Fibroblast of lung (primary cell): ENCODE measurements at regions not wholly inside any gene's neighbourhood (a gene's known extent, or its start where the extent isn't known, plus 50 kb on each side); places are given as distances from the start of the nearest gene placed in this dataset.

Source experiments
- DNase-seq, 2 donors: peaks; one replicate each; pipeline versions ENCODE4 v3.0.0 to v3.0.0-alpha.2; 2010; ENCODE audit warnings: low read depth in 2 of 2
- H2AFZ ChIP-seq: 2 replicates; pipeline ENCODE4 v1.5.1; 2012; ENCODE audit warnings: low read length, control low read depth, inconsistent platforms
- H3K27ac ChIP-seq: 2 replicates; pipeline ENCODE4 v1.5.1; 2011; ENCODE audit warnings: low read length, control low read depth; ENCODE audit not compliant: insufficient read depth
- H3K27me3 ChIP-seq: 2 replicates; pipeline ENCODE4 v1.5.1; 2011; ENCODE audit warnings: mild to moderate bottlenecking, low read length; ENCODE audit not compliant: control insufficient read depth, insufficient read depth
- H3K36me3 ChIP-seq: 2 replicates; pipeline ENCODE4 v1.5.1; 2011; ENCODE audit warnings: low read length; ENCODE audit not compliant: control insufficient read depth, insufficient read depth
- H3K4me1 ChIP-seq: 2 replicates; pipeline ENCODE4 v1.5.1; 2011; ENCODE audit warnings: low read length; ENCODE audit not compliant: control insufficient read depth, insufficient read depth; ENCODE audit errors: extremely low read depth
- H3K4me2 ChIP-seq: 2 replicates; pipeline ENCODE4 v1.5.1; 2011; ENCODE audit warnings: low read length, control low read depth; ENCODE audit not compliant: insufficient read depth; ENCODE audit errors: extremely low read depth
- H3K4me3 ChIP-seq, 4 experiments: fragments of 200-600 bp in 1 of 4; sonication (generic) in 1 of 4; replicated peaks in 1 of 4; 2 replicates each; pipeline ENCODE4 v1.5.1; 2011 to 2016; ENCODE audit warnings: low read length in 4 of 4, low read depth in 3 of 4, mild to moderate bottlenecking in 3 of 4, control low read depth in 2 of 4, inconsistent platforms in 1 of 4, mixed read lengths in 1 of 4; ENCODE audit not compliant: insufficient read depth in 1 of 4; ENCODE audit errors: control extremely low read depth in 1 of 4
- H3K79me2 ChIP-seq: 2 replicates; pipeline ENCODE4 v1.5.1; 2012; ENCODE audit warnings: mild to moderate bottlenecking, low read length, inconsistent platforms; ENCODE audit not compliant: control insufficient read depth, insufficient read depth
- H3K9ac ChIP-seq: 2 replicates; pipeline ENCODE4 v1.5.1; 2011; ENCODE audit warnings: mild to moderate bottlenecking, low read length, control low read depth; ENCODE audit not compliant: insufficient read depth
- H3K9me3 ChIP-seq: 2 replicates; pipeline ENCODE4 v1.5.1; 2012; ENCODE audit warnings: low read depth, low read length; ENCODE audit not compliant: control insufficient read depth, insufficient read depth
- H4K20me1 ChIP-seq: 2 replicates; pipeline ENCODE4 v1.5.1; 2011; ENCODE audit warnings: low read length; ENCODE audit not compliant: control insufficient read depth, insufficient read depth; ENCODE audit errors: extremely low read depth
- CTCF ChIP-seq, 2 donors: IDR thresholded peaks in 1 of 2; conservative IDR thresholded peaks in 1 of 2; 1 replicate in 1 of 2; 2 replicates in 1 of 2; pipeline ENCODE4 v1.5.1; 2011 to 2012; ENCODE audit warnings: low read length in 2 of 2, control low read depth in 1 of 2, inconsistent platforms in 1 of 2, low read depth in 1 of 2, mild to moderate bottlenecking in 1 of 2
- EZH2 ChIP-seq: IDR thresholded peaks from 2 replicates; pipeline ENCODE4 v1.5.1; 2012; ENCODE audit warnings: low read length, control low read depth, mild to moderate bottlenecking; ENCODE audit errors: missing control alignments

DNA sequence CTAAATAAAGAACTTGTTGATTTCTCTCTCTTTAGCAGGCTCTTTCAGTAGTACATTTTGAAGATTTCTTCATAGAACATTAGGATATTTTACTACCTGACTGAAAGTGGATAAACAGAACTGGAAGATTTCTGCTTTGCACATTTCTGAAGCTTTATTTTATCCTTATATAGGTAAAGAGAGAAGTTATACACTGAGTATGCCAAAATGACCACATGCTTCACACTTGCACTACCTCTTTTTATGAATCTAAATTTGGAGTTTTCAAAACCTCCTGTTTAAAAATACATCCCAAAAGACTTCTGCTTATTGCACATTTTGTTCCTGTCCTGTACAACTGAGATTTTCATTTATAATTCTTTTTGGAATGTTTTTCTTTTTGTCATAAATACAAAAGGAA, 197.4 kb upstream of the PRPS1L1 start:
- Histone ChIP-seq H3K4me2 (no peak overlapping the region), H3K79me2 (no peaks in the 10 kb centered on the region), H4K20me1 (no peaks in the 10 kb centered on the region), H3K4me3 (no peak overlapping the region), H3K27ac (no peak overlapping the region), H3K4me1 (no peaks in the 10 kb centered on the region), H3K36me3 (no peaks in the 10 kb centered on the region), H2AFZ (no peak overlapping the region), H3K9ac (no peak overlapping the region), H3K27me3 (no peaks in the 10 kb centered on the region), H3K9me3 (no peaks in the 10 kb centered on the region)
- DNase-seq: no peak
- TF ChIP-seq CTCF (conservative IDR thresholded peaks at IDR 0.05 in 1 of 2, IDR thresholded peaks at IDR 0.05 in 1 of 2; ENCODE audit: low read depth in 1 of 2, low read length in 2 of 2) (no peak), EZH2 (no peak)

DNA sequence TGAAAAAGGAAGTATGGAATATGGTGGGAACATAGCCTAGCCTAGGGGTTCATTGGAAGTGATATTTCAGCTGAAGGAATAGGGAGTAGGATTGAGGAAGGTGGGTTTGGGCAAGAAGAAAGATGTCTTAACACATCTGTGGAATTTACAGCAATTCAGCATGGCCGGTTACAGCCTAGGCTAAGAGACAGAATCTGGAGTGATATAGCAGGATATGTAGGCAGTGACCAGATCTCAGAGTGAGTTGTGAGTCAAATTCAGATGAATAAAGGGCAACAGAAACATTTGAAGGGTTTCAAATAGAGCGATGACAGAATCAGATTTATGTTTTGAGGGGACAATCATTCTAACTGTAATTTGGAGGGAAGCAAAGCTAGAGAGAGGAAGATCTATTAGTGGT, 199.0 kb upstream of the PRPS1L1 start:
- no peaks in the 10 kb centered on the region for H3K79me2 ChIP-seq
- H3K4me2 ChIP-seq: no peak overlapping the region
- H3K36me3 ChIP-seq: no peaks in the 10 kb centered on the region
- DNase-seq: no peak
- H3K9me3 ChIP-seq: no peaks in the 10 kb centered on the region
- H3K27me3 ChIP-seq: no peaks in the 10 kb centered on the region
- H2AFZ ChIP-seq: no peak overlapping the region
- no peak overlapping the region for H3K27ac ChIP-seq
- no peaks in the 10 kb centered on the region for H3K4me1 ChIP-seq
- H3K4me3 ChIP-seq: no peak overlapping the region
- no peak overlapping the region for H3K9ac ChIP-seq
- no peaks in the 10 kb centered on the region for H4K20me1 ChIP-seq
- TF ChIP-seq CTCF (conservative IDR thresholded peaks at IDR 0.05 in 1 of 2, IDR thresholded peaks at IDR 0.05 in 1 of 2; ENCODE audit: low read depth in 1 of 2, low read length in 2 of 2) (no peak), EZH2 (no peak)

- Histone ChIP-seq H3K4me2 (no peak overlapping the region), H4K20me1 (no peaks in the 10 kb centered on the region), H3K27me3 (no peaks in the 10 kb centered on the region), H3K9me3 (no peaks in the 10 kb centered on the region), H3K36me3 (no peaks in the 10 kb centered on the region), H3K4me3 (no peak overlapping the region), H3K9ac (no peak overlapping the region), H2AFZ (no peak overlapping the region), H3K4me1 (no peaks in the 10 kb centered on the region), H3K27ac (no peak overlapping the region), H3K79me2 (no peaks in the 10 kb centered on the region)
- TF ChIP-seq EZH2 (no peak), CTCF (conservative IDR thresholded peaks at IDR 0.05 in 1 of 2, IDR thresholded peaks at IDR 0.05 in 1 of 2; ENCODE audit: low read depth in 1 of 2, low read length in 2 of 2) (no peak)
- DNase-seq: no peak
These were observed 201.0 kb upstream of the PRPS1L1 start for GRCh38 chr7:18228686-18229085.
